NCI-H82 (cell line): ENCODE measurements at regions not wholly inside any gene's neighbourhood (a gene's known extent, or its start where the extent isn't known, plus 50 kb on each side); places are given as distances from the start of the nearest gene placed in this dataset.
A peak's percentile ranks its signal among the peaks of the same experiment; 100 is the strongest.
"Not testable (repeated sequence)": the region's sequence is repeated elsewhere in the genome, so short reads cannot be mapped to it uniquely, and the experiment has no call there.

Experiments used
- DNase-seq: peaks from one replicate; lab custom pipeline; 2025; lab: John Stamatoyannopoulos, UW

DNA sequence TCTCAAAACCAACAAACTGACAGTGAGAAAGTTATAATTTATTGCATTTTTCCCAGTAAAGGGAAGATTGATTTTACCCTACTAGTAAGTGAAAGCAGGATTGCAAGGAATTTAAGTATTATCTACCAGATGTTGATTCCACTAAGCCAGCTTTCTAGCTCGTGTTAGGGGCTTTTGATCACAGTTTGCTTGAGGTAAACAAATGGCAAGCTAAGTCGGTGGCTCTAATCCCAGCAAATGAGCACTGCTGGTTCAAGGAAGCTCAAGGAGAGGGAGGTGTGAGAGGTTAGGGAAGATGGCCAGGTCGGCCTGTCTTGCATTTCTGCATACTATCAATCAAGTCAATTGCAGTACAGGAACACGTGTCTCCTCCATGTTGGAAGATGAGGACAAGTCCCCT lies 448.7 kb upstream of the POM121L12 start:
- DNase-seq, result peak; percentile 98

DNA sequence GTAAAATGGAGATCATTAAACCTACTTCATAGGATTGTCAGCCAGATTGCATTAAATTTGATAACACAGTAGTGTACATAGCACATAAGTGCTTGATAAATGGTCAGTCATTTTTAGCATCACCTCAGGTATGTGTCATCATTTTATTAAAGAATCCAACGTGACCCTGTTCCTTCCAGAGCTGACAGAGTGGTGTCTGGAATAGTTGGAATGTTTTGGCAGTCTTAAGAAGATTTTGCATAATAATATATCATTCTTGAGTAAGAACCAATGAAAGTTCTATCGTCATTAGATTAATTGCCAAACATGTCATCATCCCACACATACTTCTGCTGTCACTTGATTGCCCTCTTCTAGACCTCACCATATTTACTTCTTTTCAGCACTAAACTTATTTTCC lies 451.4 kb upstream of the POM121L12 start:
- no peak for DNase-seq

DNA sequence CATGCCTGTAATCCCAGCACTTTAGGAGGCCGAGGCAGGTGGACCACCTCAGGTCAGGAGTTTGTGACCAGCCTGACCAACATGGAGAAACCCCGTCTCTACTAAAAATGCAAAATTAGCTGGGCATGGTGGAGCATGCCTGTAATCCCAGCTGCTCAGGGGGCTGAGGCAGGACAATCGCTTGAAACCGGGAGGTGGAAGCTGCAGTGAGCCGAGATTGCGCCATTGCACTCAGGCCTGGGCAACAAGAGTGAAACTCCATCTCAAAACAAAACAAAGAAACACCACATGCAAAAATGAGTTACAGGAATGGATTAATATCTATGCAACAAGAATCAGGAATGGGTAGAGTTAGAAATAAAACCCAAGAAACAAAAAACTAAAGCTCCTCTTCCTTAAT lies 462.3 kb upstream of the POM121L12 start:
- DNase-seq, result not testable (repeated sequence)

DNA sequence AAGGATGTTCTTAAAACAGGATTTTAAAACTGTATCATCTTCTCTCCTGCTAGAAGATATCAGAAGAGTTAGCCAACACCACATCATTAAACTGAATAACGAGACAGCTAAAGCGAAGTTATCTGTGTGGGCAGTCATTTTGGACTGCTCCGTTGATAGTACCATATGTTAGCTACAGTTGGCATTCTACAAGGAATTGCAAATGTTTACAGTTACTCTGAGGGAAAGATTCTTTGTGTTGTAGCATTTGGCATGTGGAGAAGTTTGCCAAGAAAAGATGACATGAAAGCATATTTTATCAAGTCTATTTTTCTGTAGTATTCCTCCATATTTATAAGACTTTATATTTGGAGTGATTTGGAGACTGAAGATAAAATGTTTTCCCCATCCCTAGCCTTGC lies 464.4 kb upstream of the POM121L12 start:
- DNase-seq, result no peak

GRCh38 chr7:52569151-52569550 lies 466.3 kb upstream of the POM121L12 start:
- no peak for DNase-seq

DNA sequence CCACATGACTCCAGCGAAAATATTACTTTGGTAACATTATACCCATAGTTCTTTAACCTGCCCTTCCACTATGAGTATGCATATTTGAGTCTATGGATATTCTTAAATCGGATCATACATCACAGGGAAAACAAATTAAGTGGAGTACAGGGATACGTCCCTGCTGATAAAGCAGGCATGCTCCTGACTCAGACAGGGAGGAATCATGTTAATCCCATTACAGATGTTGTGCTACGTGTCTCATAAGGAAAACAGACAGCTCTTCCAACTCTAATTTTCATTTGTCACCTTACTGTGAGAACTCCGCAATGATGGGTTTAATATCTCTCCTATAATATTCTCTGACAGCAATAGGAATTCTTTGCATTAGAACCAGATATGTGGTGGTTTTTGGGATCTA lies 469.5 kb upstream of the POM121L12 start:
- DNase-seq, result peak; percentile 89

DNA sequence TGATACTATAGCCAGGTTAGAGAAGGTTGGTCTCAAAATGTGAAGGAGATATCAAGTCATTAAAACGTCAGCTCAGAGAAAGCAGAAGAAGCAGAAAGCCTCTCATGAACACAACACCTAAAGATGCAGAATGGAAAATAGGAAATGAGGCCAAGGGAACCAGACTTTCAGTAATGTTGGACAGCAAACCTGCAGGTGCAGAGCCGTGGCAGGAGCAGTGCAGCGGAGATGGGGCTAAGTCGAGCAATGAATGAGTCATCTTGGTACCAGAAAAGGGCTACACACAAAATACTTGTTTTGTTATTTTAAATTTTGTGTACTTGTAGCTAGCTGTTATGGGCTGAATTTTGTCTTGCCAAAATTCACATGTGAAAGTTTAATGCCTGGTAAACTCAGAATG lies 479.6 kb upstream of the POM121L12 start:
- DNase-seq, result no peak

DNA sequence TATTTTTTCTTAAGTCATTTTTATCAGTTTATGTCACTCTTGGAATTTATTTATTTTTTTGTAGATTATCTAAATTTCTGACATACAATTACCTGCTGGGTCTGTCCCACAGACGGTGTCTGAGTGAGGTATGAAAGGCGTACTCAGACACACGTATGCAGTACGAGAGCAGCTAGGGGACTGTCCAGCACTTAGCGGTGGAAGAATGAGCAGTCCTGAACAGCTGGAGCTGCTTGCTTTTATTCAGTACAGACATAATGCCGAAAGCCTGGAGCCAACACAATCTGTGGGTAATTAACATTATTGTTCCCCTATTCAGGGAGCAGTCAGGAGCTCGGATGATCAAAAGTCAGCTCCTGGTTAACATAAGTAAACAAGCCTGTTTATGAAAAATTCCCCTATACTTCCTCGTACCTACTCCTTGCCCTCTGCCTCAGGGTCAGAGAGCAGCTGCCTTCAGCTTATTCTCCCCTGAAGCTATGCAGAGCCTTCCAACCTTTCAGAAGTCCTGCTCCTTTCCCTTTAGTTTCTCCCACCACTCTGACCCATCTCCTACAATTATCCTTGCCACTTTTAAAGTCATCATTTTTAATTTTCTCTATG lies 488.0 kb upstream of the POM121L12 start:
- peak; percentile 20 for DNase-seq

DNA sequence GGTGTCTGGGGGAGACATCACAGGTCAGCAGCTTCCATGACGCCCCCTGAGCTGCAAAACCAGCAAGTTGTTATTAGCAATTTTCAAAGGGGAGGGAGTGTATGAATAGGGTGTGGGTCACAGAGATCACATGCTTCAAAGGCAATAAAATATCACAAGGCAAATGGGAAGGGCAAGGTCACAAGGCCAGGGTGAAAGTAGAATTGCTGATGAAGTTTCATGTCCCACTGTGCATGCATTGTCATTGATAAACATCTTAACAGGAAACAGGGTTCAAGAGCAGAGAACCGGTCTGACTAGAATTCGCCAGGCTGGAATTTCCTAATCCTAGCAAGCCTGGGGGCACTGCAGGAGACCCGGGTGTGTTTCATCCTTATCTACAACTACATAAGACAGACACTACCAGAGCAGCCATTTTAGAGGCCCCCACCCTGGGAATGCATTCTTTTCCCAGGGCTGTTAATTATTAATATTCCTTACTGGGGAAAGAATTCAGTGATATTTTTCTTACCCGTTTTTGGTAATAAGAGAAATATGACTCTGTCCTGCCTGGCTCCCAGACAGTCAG lies 494.2 kb upstream of the POM121L12 start:
- DNase-seq, result not testable (repeated sequence)

DNA sequence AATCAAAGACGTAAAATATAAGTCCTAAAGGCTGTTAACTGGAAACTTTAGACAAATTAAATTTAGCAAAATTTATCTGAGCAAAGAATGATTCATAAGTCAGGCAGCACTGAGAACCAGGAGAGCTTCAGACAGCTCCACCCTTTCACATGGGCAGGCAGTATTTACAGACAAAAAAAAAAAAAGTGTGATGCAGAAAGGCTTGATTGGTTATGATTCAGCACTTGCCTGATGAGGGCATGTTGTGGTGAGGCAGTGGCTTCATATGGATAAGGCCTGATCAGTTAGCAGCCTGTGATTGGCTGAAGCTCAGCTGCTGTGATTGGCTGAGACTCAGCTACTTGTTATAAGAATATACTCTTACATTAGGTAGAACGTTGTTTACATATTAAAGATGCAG lies 495.4 kb upstream of the POM121L12 start:
- no peak for DNase-seq

DNA sequence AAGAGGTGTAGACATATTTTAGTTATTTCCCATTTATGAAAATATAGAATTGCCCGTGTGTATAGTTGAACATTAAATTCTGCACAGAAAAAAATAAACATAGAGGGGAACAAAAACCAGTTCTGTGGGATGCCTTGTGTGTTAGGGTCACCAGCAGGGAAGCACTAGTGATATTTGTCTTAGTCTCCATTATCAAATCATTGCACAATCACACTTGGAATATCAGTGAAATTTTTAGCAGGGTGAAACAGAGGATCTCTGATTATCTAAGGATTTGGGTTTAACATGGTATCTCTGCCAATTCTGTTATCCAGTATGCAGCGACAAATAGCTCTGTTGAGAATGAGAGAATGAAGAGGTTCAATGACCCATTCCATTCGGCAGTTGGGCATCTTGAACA lies 496.0 kb upstream of the POM121L12 start:
- no peak for DNase-seq

DNA sequence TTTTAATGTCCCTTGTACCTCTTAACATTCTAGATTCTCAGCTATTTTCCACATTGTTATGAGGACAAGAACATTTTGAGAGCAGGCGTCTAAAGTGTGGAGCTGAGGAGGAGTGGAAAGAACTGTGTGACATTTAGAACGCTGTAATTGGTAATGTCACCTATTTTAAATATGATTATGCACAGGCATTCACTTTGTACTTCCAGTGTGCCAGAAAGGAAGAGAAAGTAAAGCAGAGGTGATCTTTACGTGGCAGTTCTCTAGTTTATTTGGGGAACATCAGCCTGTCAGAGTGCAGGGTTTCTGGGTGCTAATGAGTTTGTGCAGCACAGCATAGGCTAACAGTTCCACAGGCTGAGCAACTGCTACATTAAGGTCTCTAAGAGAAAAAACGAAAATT lies 498.4 kb upstream of the POM121L12 start:
- no peak for DNase-seq

DNA sequence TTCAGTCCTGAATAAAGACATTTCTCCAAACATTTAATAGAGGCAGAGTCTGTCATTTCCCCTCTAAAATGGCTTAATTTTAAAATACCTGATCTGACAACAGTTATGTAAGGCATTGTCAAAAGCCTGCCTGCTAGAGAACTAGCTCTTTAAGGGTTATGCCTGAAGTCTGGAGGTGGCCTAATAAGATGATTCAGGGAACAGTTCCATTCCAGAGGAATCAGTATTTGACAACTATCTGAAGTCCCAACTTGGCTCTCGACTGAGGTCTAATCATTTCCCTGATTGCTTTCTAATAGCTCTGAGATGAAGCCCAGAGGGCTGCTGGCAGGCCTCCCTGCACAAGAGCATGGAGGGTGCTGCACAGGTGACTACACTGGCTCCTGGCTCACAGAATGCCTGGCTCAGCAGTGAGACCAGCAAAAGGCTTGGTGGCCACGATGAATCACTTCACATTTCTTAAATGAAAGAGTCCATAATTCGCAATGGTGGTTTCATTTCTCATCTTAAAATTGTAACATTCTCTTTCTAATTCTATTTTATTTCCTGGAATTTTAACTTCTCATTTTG lies 509.6 kb upstream of the POM121L12 start:
- no peak for DNase-seq

DNA sequence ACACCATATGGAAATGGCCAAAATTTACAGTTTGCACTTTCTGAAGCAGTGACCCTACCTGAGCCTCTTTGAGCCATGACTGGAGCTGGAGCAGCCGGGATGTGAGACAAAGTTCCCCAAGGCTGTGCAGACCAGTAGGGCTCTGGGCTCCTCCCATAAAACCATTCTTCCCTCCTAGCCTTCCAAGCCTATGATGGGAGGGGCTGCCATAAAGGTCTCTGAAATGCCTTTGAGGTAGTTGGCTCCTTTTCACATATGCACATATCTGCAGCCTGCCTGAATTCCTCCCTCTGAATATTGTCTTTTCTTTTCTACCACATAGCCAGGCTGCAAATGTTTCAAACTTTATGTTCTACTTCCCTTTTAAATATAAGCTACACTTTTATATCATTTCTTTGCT lies 516.6 kb upstream of the POM121L12 start:
- no peak for DNase-seq

DNA sequence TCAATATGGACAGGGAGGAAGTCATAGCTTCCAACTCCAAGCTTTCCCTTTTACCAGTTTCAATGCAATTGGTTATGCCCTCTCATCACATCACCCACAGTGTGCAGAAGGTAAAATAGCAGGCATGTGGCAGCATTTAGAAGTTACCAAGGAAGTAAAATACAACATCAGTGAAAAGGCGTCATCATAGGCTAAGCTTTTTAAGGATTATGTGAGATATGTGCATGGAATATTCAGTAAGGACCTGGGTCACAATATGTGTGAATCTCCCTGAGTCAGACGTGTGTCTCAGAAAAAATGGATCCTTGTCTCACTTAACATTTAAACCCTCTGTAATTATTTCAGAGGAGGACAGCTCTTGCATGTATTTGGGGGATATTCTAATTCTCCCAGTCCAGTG lies 522.8 kb upstream of the POM121L12 start:
- DNase-seq, result no peak

- no peak for DNase-seq
Measured at GRCh38 chr7:52507546-52508255, 527.7 kb upstream of the POM121L12 start.

DNA sequence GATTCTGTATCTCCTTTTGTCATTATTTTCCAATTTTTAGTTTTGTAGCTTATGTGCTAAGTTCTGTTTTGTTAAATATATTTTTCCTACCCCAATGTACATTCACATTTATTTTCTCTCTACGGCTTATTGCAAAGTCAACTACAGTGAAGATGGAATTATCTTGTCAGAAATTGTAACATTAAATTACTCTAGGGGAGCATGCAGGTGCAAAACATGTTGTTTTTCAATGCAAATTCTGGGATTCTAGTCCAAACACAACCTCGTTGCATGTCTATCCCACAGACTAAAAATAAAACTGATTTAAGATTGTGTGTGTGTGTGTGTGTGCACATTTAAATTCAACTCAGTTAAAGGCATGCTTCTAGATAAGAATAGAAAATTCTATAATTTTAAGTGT lies 529.1 kb upstream of the POM121L12 start:
- no peak for DNase-seq

DNA sequence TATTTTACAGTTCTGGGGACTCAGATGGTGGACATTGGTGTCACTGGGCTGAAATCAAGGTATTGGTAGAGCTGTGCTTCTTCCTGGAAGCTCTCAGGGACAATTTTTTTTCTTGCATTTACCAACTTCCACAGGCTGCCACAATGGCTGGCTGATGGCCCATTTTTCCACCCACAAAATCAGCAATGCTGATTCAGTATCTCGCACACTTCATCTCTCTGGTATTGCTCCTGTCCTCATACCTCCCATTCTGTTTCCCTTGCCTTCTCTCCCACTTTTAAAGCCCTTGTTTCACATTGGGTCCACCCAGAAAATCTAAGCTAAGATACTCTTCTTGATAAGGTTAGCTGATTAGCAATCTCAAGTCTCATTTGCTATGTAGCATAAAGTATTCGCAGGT lies 530.9 kb upstream of the POM121L12 start:
- DNase-seq, result no peak

DNA sequence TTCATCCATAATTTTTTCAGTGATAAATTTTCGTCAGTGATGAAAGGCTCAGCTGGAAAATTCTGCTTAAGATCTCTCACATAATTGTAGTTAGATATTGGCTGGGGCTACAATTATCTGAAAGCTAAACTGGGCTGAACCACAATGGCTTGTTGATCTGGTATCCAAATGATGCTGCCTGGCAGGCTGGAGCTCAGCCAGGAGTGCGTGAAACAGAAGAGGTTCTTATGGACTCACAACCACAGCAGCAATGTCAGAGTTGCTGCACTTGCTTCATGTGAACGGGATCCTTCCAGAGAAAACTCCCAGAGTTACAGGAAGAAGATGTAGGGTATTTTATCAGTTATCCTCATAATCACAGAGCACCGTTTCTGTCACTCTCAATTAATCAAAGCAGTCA lies 533.2 kb upstream of the POM121L12 start:
- no peak for DNase-seq

- DNase-seq, result peak; percentile 39
Measured at GRCh38 chr7:52501696-52502095, 533.7 kb upstream of the POM121L12 start.

DNA sequence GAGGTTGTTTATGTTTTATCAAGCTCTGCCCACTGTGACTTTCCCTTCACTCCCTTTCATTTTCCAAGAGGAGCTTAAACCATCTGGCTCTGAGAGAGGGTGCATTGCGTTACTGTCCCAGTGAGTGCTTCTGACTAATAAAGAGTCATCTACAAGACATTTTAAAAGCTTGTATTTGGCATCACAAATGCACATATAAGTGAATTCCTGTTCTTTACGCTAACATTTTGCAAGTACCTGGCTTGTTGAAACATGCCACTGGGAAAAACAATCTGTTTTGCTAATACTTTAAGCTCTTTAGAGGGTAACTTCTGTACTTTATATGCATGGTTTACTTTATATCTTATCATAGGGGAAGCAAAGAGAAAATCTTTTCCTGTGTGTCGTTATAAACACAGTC lies 534.6 kb upstream of the POM121L12 start:
- DNase-seq, result peak; percentile 63

GRCh38 chr7:52498366-52498765 lies 537.1 kb upstream of the POM121L12 start:
- DNase-seq, result peak; percentile 17

DNA sequence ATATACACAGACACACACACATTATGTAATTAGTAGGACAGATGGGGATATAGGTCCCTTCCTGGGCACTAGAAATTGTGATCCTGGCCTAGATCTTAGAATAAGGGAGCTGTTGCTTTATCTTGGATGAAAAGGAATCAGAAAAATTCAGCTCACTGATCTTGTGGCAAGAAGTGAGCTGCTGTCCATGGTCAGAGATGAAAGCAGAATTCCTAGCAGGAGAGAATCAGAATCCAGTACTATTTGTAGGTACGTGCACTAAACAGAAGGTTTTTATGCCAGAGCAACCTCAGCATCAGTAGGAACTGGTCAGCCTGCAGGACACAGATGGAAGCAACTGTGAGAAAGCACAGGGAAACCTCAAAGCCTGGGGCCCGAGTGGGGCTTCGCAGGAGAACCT lies 549.2 kb upstream of the POM121L12 start:
- no peak for DNase-seq
